Fibroblast of lung (primary cell): ENCODE measurements at regions not wholly inside any gene's neighbourhood (a gene's known extent, or its start where the extent isn't known, plus 50 kb on each side); places are given as distances from the start of the nearest gene placed in this dataset.
"Not testable (repeated sequence)": the region's sequence is repeated elsewhere in the genome, so short reads cannot be mapped to it uniquely, and the experiment has no call there.

Experiments
- DNase-seq, 2 donors: peaks; one replicate each; pipeline versions ENCODE4 v3.0.0 to v3.0.0-alpha.2; 2010; ENCODE audit warnings: low read depth in 2 of 2
- H2AFZ ChIP-seq: 2 replicates; pipeline ENCODE4 v1.5.1; 2012; ENCODE audit warnings: low read length, control low read depth, inconsistent platforms
- H3K27ac ChIP-seq: 2 replicates; pipeline ENCODE4 v1.5.1; 2011; ENCODE audit warnings: low read length, control low read depth; ENCODE audit not compliant: insufficient read depth
- H3K27me3 ChIP-seq: 2 replicates; pipeline ENCODE4 v1.5.1; 2011; ENCODE audit warnings: mild to moderate bottlenecking, low read length; ENCODE audit not compliant: control insufficient read depth, insufficient read depth
- H3K36me3 ChIP-seq: 2 replicates; pipeline ENCODE4 v1.5.1; 2011; ENCODE audit warnings: low read length; ENCODE audit not compliant: control insufficient read depth, insufficient read depth
- H3K4me1 ChIP-seq: 2 replicates; pipeline ENCODE4 v1.5.1; 2011; ENCODE audit warnings: low read length; ENCODE audit not compliant: control insufficient read depth, insufficient read depth; ENCODE audit errors: extremely low read depth
- H3K4me2 ChIP-seq: 2 replicates; pipeline ENCODE4 v1.5.1; 2011; ENCODE audit warnings: low read length, control low read depth; ENCODE audit not compliant: insufficient read depth; ENCODE audit errors: extremely low read depth
- H3K4me3 ChIP-seq, 4 experiments: fragments of 200-600 bp in 1 of 4; sonication (generic) in 1 of 4; replicated peaks in 1 of 4; 2 replicates each; pipeline ENCODE4 v1.5.1; 2011 to 2016; ENCODE audit warnings: low read length in 4 of 4, low read depth in 3 of 4, mild to moderate bottlenecking in 3 of 4, control low read depth in 2 of 4, inconsistent platforms in 1 of 4, mixed read lengths in 1 of 4; ENCODE audit not compliant: insufficient read depth in 1 of 4; ENCODE audit errors: control extremely low read depth in 1 of 4
- H3K79me2 ChIP-seq: 2 replicates; pipeline ENCODE4 v1.5.1; 2012; ENCODE audit warnings: mild to moderate bottlenecking, low read length, inconsistent platforms; ENCODE audit not compliant: control insufficient read depth, insufficient read depth
- H3K9ac ChIP-seq: 2 replicates; pipeline ENCODE4 v1.5.1; 2011; ENCODE audit warnings: mild to moderate bottlenecking, low read length, control low read depth; ENCODE audit not compliant: insufficient read depth
- H3K9me3 ChIP-seq: 2 replicates; pipeline ENCODE4 v1.5.1; 2012; ENCODE audit warnings: low read depth, low read length; ENCODE audit not compliant: control insufficient read depth, insufficient read depth
- H4K20me1 ChIP-seq: 2 replicates; pipeline ENCODE4 v1.5.1; 2011; ENCODE audit warnings: low read length; ENCODE audit not compliant: control insufficient read depth, insufficient read depth; ENCODE audit errors: extremely low read depth
- CTCF ChIP-seq, 2 donors: IDR thresholded peaks in 1 of 2; conservative IDR thresholded peaks in 1 of 2; 1 replicate in 1 of 2; 2 replicates in 1 of 2; pipeline ENCODE4 v1.5.1; 2011 to 2012; ENCODE audit warnings: low read length in 2 of 2, control low read depth in 1 of 2, inconsistent platforms in 1 of 2, low read depth in 1 of 2, mild to moderate bottlenecking in 1 of 2
- EZH2 ChIP-seq: IDR thresholded peaks from 2 replicates; pipeline ENCODE4 v1.5.1; 2012; ENCODE audit warnings: low read length, control low read depth, mild to moderate bottlenecking; ENCODE audit errors: missing control alignments

DNA sequence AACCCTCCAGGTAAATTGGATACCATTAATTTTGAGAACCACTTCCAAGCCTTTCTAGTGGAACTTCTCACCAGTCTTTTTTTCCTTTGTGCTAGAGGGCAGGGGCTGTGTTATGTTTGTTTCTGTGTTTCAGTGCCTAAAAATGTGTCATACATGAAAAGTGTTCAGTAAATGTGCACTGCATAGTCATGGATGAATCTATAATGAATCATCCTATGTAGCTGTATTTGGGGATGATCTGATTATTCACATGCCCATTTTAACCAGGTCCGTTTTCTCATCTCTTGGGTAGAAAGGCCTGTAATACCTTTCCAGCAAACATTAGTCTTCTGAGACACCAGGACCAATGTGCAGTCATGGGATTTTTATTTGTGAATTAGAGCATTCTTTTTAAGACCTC, 583.0 kb upstream of the GOLIM4 start:
- no peaks in the 10 kb centered on the region for H4K20me1 ChIP-seq
- no peaks in the 10 kb centered on the region for H3K9me3 ChIP-seq
- no peak overlapping the region for H3K4me3 ChIP-seq
- H3K4me2 ChIP-seq: no peak overlapping the region
- no peaks in the 10 kb centered on the region for H3K4me1 ChIP-seq
- H3K27me3 ChIP-seq: no peaks in the 10 kb centered on the region
- TF ChIP-seq EZH2: no peak
- TF ChIP-seq CTCF (conservative IDR thresholded peaks at IDR 0.05 in 1 of 2, IDR thresholded peaks at IDR 0.05 in 1 of 2; ENCODE audit: low read depth in 1 of 2, low read length in 2 of 2): no peak
- H3K9ac ChIP-seq: no peak overlapping the region
- no peaks in the 10 kb centered on the region for H3K79me2 ChIP-seq
- H3K36me3 ChIP-seq: no peaks in the 10 kb centered on the region
- DNase-seq: peak in 1 of 2 donors; percentile 5
- no peak overlapping the region for H2AFZ ChIP-seq
- H3K27ac ChIP-seq: no peak overlapping the region

DNA sequence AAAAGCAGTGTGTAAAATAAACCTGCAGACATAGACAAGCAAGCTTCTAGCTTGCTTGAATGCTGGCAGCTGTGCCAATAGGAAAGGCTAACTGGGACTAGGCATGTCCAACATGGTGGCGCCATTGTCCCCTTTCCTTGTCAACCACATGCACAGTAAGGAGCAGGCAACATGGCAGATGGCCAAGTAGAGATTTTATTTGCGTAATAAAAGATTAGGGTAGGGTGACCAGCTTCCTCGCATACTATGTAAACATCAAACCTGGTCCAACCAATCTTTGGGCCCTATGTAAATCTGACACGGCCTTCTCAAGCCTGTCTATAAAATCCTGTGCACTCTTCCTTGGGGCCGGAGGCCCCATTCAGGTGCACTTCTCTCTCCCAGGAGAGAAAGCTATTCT, 575.4 kb upstream of the GOLIM4 start:
- no peak overlapping the region for H3K4me3 ChIP-seq
- DNase-seq: no peak
- no peaks in the 10 kb centered on the region for H3K4me1 ChIP-seq
- H3K36me3 ChIP-seq: no peaks in the 10 kb centered on the region
- TF ChIP-seq CTCF (conservative IDR thresholded peaks at IDR 0.05 in 1 of 2, IDR thresholded peaks at IDR 0.05 in 1 of 2; ENCODE audit: low read depth in 1 of 2, low read length in 2 of 2) (no peak), EZH2 (no peak)
- H3K9me3 ChIP-seq: no peaks in the 10 kb centered on the region
- H3K9ac ChIP-seq: no peak overlapping the region
- H2AFZ ChIP-seq: no peak overlapping the region
- no peaks in the 10 kb centered on the region for H4K20me1 ChIP-seq
- no peaks in the 10 kb centered on the region for H3K79me2 ChIP-seq
- H3K4me2 ChIP-seq: no peak overlapping the region
- H3K27me3 ChIP-seq: no peaks in the 10 kb centered on the region
- H3K27ac ChIP-seq: no peak overlapping the region

- H3K27ac ChIP-seq, DNase-seq, H3K36me3 ChIP-seq, H3K4me2 ChIP-seq, H2AFZ ChIP-seq, H3K27me3 ChIP-seq, H3K79me2 ChIP-seq, H4K20me1 ChIP-seq, H3K9me3 ChIP-seq, H3K4me1 ChIP-seq, H3K4me3 ChIP-seq, H3K9ac ChIP-seq: not testable (repeated sequence)
These were observed 565.3 kb upstream of the GOLIM4 start for GRCh38 chr3:168660879-168661657.
